ENCODE measurements at regions not wholly inside any gene's neighbourhood (a gene's known extent, or its start where the extent isn't known, plus 50 kb on each side); places are given as distances from the start of the nearest gene placed in this dataset.
"Not testable (repeated sequence)": the region's sequence is repeated elsewhere in the genome, so short reads cannot be mapped to it uniquely, and the experiment has no call there.

DNA sequence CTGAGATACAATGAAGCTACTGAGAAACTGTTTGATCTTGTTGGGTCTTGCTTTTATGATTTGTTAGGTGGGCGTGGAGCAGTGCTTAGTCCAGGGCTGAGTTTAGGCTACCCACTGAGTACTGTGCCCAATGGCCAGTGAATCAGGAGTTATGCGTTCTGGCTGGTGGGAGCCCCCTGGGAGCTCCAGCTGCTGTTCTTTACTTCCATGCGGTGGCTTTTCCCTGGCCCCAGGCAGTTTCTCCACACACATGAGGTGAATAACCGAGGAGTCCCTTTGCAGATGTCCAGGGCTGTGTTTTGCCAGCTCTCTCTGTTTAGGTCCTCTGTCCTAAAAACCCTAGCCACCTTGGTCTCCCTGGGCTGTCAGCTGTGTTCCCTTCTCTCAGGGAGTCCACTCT, 106.5 kb downstream of the KLF13 start:
- DNase-seq (ENCODE audit: low read depth): no peak

DNA sequence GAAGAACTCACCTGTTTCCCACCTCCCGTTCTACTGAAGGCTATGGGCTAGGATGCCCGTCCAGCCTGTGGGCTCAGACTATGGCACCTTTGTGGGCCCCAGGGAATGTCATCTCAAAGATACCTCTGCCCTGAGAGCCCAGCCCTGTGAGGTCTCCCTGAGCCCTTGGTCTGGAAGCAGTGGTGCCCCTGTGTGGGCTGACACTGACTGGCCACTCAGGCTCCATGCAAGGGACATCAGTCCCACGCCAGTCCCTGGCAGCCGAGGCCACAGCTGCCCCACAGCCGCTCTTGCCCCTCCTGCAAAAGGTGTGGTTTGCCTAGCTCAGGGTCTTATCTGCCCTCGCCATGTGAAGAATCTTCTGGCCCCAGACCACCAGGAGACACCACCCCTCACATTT, 106.9 kb downstream of the KLF13 start:
- DNase-seq (ENCODE audit: low read depth): no peak

DNA sequence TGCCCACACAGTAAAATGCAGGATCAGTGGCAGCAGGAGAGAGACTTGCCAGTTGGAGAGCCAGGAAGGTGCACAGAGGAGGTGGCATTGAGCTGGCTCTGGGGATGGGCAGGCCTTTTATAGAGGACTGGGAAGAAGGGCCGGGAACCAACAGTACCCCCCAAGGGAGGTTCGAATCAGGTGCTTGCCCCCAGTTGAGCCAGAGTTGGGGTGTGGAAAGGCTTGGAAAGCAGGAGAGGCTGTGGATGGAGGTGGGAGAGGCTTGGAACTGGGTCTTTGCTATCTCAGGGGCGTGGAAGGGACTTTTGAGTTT, 107.6 kb downstream of the KLF13 start:
- DNase-seq (ENCODE audit: low read depth): no peak

DNA sequence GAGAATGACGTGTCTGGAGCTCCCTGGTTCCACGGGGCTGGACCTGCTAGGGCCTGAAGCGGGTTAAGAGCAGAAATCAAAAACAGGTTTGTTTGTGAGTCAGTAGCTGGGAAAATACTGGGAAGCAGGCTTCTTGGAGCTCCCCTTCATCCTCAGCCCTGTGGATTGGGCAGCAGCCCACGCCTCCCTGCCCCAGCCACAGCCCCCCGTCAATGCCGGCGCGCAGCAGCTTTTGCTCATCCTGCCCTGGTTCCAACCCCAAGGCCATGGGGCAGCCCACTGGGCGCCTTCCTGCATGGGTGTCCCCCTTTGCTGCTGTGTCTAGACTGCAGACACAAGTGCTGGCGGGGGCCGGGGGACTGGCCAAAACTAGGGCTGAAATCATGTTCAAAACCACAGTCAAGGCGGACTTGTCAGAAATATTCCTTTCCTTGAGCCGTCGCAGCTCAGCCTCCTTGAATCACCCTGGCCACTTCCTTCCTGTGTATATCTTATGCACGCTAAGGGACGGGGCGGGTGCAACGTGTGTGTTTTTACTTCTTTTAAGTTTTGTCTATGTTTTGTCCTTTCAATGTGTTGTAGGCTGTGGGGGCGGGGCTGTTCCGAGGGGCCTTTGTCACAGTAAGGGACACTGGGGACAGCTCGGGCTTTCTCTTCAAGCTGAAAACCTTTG, 108.1 kb downstream of the KLF13 start:
- peak; percentile 76 for DNase-seq (ENCODE audit: low read depth)

DNA sequence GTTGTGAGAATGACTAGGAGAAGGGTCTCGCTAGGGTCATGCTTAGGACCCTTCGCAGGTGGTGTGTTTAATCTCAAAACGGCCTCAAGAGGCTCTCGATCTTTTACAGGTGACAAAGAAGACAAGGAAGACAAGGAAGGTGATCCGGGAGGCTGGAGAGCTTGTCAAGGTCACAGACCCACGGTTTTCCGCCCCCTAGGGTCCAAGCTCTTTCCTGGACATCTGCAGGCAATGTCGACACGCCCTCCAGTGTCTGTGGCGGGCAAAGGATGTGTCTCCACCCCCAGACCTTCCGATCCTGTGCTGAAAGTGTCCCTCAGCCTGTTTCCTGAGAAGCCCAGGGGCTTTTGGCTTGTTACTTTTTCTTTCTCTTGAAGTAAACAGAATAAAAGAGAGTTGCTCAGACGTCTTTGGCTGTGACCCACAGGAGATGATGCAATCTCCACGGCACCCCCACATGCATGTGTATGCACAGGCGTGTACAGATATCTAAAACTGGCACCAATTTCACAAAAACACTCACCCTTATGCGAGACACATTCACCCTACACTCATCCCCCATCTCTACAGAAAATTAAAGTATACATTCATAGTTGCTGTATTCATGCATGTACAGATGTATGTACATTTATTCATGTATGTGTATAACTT, 108.8 kb downstream of the KLF13 start:
- peak; percentile 73 for DNase-seq (ENCODE audit: low read depth)

DNA sequence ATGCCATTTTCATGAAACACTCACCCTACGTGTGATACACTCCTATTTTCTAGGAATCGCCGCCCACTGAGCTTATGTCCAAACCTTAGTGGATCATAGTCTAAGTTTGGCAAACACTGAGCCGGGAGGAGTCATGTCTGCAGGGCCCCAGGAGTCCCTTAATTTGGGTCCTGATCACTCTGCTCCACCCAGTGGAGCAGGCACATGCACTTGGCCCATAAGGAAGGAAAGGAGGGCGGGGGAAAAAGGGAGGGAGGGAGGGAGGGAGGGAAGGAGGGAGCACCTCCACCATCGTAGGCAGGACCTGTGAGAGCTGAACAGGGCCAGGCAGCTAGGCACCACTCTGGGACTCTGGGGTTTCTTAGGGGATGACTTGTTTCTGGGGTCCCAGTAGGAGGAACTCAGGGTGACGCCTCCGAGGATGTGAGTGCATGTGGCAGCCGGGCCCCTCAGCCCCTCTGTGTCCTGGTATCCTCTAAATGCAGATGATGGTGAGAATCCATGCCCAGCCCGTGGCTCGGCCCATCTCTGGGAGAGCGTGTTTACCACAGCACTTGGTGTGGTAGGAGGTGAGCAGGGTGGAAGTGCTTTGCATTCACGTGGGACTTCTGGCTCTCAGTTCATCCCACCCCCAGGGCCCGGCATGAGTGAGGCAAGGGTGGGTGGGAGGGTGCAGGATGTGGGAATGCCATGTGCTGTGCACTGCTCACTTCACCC, 109.4 kb downstream of the KLF13 start:
- no peak for DNase-seq (ENCODE audit: low read depth)

DNA sequence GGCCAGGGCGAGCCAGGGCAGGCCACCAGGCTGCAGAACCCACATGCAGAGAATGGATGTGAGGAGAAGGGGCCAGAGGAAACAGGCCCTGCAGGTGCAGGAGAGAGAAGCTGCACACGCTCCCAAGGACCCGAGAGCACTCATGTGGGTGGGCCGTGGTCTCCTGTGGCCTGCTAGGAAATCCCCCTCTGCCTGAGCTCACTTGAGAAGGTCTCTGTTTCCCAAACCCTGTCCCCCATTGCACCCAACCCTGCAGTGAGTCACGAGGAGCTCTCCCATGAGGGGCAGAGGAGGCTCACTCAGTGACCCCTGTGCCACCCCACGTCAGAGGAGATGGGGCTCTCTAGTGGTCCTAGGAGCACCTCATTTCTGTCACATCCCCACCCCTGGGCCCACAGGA, 111.1 kb downstream of the KLF13 start:
- peak; percentile 62 for DNase-seq (ENCODE audit: low read depth)

GRCh38 chr15:31438601-31439265, 112.1 kb downstream of the KLF13 start:
- no peak for DNase-seq (ENCODE audit: low read depth)

GRCh38 chr15:31439328-31439727, 112.7 kb downstream of the KLF13 start:
- DNase-seq (ENCODE audit: low read depth): no peak

- DNase-seq (ENCODE audit: low read depth): not testable (repeated sequence)
These were observed 113.6 kb downstream of the KLF13 start for GRCh38 chr15:31440216-31440615.

DNA sequence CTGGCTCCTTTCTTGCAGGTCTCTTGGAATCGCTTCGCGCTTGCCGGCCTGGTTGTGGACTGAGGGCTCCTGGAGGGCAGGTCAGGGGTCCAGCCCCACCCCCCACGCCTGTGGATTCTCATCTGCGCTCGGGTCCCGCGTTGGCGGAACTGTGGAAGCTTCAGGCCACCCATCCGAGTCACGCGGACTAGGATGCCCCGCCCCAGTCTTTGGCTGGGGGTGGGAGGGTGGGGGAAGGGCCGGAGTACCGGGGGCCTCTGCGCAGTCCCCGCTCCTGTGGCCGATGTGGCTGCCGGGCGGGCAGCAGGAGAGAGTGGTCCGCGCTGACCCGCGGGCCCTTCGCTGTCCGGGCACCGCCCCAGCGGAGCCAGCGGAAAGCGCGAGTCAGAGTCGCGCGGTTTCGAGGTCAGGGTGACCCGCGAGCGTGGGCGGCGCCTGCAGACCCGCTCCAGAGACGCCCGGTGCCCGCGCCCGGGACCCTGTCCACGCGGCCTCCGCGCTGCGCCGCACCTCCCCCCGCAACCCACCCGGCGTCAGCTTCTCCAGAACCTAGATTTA, 114.2 kb downstream of the KLF13 start:
- no peak for DNase-seq (ENCODE audit: low read depth)

DNA sequence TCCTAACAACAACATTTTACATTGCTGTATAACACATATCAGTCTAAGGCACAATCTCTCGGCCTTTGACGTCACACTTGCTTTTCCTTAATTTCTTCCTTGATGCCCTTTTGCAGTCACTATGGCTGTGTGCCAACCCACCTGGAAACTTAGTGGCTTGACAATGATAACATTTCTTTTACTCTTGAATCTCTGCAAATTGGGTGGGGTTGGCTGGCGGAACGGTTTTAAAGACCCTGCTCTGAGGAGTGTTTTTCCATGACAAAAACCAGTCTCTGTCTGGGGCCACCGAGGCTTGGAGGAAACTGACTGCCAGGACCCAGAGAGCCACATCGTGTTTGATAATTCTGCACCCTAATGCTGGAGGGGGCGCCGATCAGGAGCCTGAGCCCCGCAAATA, 115.6 kb downstream of the KLF13 start:
- no peak for DNase-seq (ENCODE audit: low read depth)

DNA sequence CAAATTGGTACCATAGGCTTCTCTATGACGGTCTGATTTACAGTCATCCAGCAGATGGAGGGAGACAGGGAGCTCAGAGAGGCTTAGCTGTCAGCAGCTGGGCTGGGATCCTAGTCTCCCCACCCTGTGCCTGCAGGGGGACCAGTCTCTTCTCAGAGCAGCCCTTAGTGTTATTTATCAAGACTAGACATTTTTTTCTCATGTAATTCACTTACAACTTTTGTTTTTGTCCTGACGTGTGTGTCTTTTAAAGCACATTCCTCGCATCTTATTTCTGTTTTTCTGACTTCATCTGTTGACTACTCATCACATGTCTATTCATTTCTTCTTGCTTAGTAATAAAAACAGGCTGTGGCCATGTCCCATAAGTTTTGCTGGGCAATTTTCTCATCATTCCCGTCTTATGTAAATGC, 116.1 kb downstream of the KLF13 start:
- DNase-seq (ENCODE audit: low read depth): no peak

GRCh38 chr15:31444844-31445243, 118.2 kb downstream of the KLF13 start:
- no peak for DNase-seq (ENCODE audit: low read depth)

DNA sequence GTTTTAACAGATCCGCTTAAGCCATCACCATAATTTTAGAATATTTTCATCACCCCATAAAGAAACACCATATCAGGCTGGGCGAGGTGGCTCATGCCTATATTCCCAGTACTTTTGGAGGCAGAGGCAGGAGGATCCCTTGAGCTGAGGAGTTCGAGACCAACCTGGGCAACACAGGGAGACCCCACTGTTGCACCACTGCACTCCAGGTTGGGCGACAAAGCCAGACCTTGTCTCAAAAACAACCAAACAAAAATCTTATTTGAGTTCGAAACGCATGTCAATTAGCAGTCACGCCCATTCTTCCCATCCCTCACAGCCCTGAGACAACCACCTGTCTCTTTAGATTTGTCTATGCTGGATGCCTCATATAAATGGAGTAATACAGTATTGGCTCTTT, 119.9 kb downstream of the KLF13 start:
- DNase-seq (ENCODE audit: low read depth): no peak

DNA sequence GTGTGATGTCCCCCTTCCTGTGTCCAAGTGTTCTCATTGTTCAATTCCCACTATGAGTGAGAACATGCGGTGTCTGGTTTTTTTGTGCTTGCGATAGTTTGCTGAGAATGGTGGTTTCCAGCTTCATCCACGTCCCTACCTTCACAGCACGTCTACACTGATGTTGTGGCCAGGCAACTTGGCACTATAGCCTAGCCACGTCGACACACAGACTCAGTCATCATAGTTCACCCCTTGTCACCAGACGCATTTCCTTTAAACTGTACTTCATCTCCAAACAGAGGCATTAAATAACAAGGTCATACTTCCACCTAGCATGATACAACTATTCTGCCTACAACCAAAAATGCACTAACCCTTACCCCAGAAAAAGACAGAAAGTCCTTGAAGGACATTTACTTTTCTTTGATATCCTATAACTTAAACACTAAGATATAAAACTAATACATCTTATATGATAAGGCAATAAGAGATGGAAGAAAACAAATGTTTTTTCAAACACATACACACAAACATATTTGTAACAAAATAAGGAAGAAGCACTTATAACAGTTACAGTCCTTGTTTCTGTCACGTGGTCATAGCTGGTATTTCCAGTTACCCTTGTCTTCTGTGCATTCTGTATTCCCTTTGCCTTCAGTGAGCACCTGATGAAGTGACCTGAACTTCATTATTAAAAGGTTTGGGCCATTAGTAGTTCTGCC, 121.4 kb downstream of the KLF13 start:
- DNase-seq (ENCODE audit: low read depth): no peak

GRCh38 chr15:31448635-31448979, 122.0 kb downstream of the KLF13 start:
- DNase-seq (ENCODE audit: low read depth): no peak

DNA sequence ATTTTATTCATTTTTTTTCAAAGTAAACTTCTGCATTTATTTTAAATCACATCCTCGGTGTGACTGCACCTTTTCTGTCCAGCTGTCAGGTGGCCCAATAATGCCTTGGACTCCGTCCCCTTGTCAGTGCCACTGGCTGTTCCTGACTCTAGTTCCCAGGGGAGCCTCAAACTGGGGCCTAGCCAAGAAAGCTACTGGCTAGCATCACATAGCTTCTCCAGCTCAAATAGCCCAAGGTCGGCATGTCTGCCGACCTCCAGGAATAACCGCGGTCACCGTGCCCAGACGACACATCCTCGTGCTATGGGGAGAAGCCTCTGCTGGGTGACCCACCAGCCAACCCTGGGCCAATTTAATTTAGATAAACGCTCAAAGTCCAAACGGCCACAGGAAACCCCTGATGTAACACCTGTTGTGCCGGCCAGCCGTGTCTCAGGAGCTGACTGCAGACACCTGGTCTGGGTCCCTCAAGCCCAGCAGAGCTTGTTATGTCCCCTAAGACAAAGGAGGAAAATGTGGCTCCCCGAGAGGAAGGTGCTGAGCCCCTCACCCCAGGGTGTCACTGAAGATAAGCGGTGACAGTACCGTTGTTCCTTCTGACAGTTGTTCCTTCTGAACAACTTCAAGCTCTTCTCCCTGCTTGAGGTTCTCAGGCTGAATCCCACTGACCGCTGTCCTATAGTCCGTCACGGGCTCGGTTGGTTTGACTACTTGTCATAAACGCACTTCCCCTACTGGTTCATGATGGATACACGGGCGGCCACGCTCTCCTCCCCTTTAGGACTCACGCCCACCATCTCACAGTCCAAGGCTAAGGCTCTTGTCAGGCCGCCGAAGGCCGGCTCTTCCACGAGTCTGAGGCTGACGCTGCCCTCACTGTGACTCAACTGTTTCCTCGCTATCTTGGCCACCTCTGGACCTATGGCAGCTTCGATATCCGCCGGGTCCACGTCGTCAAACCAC, 126.2 kb downstream of the KLF13 start:
- DNase-seq (ENCODE audit: low read depth): no peak

GRCh38 chr15:31453558-31454318, 127.1 kb downstream of the KLF13 start:
- no peak for DNase-seq (ENCODE audit: low read depth)

GRCh38 chr15:31455499-31455898, 128.9 kb downstream of the KLF13 start:
- no peak for DNase-seq (ENCODE audit: low read depth)

All from stimulated activated CD8-positive, alpha-beta memory T cell treated with anti-CD3 and anti-CD28 coated beads, Interleukin-4, amount 100 ng/mL, for 24 hours (primary cell).